SK-N-SH (cell line): ENCODE measurements at regions not wholly inside any gene's neighbourhood (a gene's known extent, or its start where the extent isn't known, plus 50 kb on each side); places are given as distances from the start of the nearest gene placed in this dataset.

ENCODE experiments used
- CTCF ChIA-PET: fragments of 300-600, 350-600 bp; formaldehyde crosslinking; extraction: SDS; loops from one replicate; lab custom pipeline; 2021; lab: Yijun Ruan, JAX
- POLR2A ChIA-PET: fragments of 350-600 bp; sonication (Branson Sonifier 250); formaldehyde crosslinking; extraction: SDS; loops from one replicate; lab custom pipeline; 2020; ENCODE audit warnings: antibody characterized with exemption, inconsistent platforms; lab: Yijun Ruan, JAX
- DNase-seq: peaks from one replicate; pipeline ENCODE4 v3.0.0; 2012
- H2AFZ ChIP-seq: fragments of 200-600 bp; sonication (generic); 2 replicates; pipeline ENCODE4 v1.8.1; 2016; ENCODE audit warnings: antibody characterized with exemption, mild to moderate bottlenecking, low read depth
- H3F3A ChIP-seq: fragments of 200-600 bp; sonication (generic); replicated peaks from 2 replicates; pipeline ENCODE3; 2016; ENCODE audit warnings: antibody characterized with exemption, mild to moderate bottlenecking; ENCODE audit not compliant: insufficient read depth
- H3K27ac ChIP-seq, 2 experiments: fragments of 200-500 bp in 1 of 2; fragments of 200-600 bp in 1 of 2; sonication (Bioruptor generic) in 1 of 2; sonication (generic), shearing (Covaris generic) in 1 of 2; 2 replicates each; pipeline versions ENCODE4 v1.5.1 to v1.6.1; 2014 to 2016; ENCODE audit warnings: low read depth in 2 of 2, inconsistent platforms in 1 of 2, low read length in 1 of 2, mild to moderate bottlenecking in 1 of 2, mixed read lengths in 1 of 2
- H3K27me3 ChIP-seq: fragments of 200-600 bp; sonication (generic), shearing (Covaris generic); 2 replicates; pipeline ENCODE4 v1.6.1; 2016; ENCODE audit warnings: mixed run types; ENCODE audit not compliant: insufficient read depth
- H3K36me3 ChIP-seq, 2 experiments: fragments of 200-500 bp in 1 of 2; fragments of 200-600 bp in 1 of 2; sonication (Bioruptor generic) in 1 of 2; sonication (generic) in 1 of 2; replicated peaks in 1 of 2; 2 replicates each; pipeline versions ENCODE3 to v1.5.1; 2014 to 2016; ENCODE audit warnings: low read length in 1 of 2, mild to moderate bottlenecking in 1 of 2; ENCODE audit not compliant: insufficient read depth in 2 of 2, control insufficient read depth in 1 of 2
- H3K4me1 ChIP-seq, 2 experiments: fragments of 200-500 bp in 1 of 2; fragments of 200-600 bp in 1 of 2; sonication (Bioruptor generic) in 1 of 2; sonication (generic), shearing (Covaris generic) in 1 of 2; 2 replicates each; pipeline versions ENCODE4 v1.5.1 to v1.6.1; 2014 to 2016; ENCODE audit warnings: low read depth in 1 of 2, low read length in 1 of 2, mixed run types in 1 of 2; ENCODE audit not compliant: insufficient read depth in 2 of 2, control insufficient read depth in 1 of 2
- H3K4me2 ChIP-seq: fragments of 200-600 bp; sonication (generic), shearing (Covaris generic); 2 replicates; pipeline ENCODE4 v1.6.1; 2017; ENCODE audit warnings: mixed run types
- H3K4me3 ChIP-seq, 2 experiments: fragments of 200-500 bp in 1 of 2; fragments of 200-600 bp in 1 of 2; sonication (Bioruptor generic) in 1 of 2; sonication (generic), shearing (Covaris generic) in 1 of 2; 2 replicates each; pipeline versions ENCODE4 v1.5.1 to v1.8.1; 2014 to 2016; ENCODE audit warnings: low read depth in 2 of 2, inconsistent platforms in 1 of 2, low read length in 1 of 2, mild to moderate bottlenecking in 1 of 2, mixed read lengths in 1 of 2, moderate library complexity in 1 of 2
- H3K79me2 ChIP-seq: fragments of 200-600 bp; sonication (generic); 2 replicates; pipeline ENCODE4 v1.8.1; 2017; ENCODE audit warnings: mild to moderate bottlenecking; ENCODE audit not compliant: insufficient read depth
- H3K9ac ChIP-seq: fragments of 200-600 bp; sonication (generic); 2 replicates; pipeline ENCODE4 v1.6.1; 2017; ENCODE audit warnings: mixed run types
- H3K9me2 ChIP-seq: fragments of 200-600 bp; sonication (generic); 2 replicates; pipeline ENCODE4 v1.6.1; 2017; ENCODE audit warnings: mixed run types
- H3K9me3 ChIP-seq: fragments of 200-600 bp; sonication (generic); 2 replicates; pipeline ENCODE4 v1.6.1; 2017; ENCODE audit warnings: mixed run types, mild to moderate bottlenecking, moderate library complexity
- H4K20me1 ChIP-seq: fragments of 200-600 bp; sonication (generic); 2 replicates; pipeline ENCODE4 v1.6.1; 2017; ENCODE audit warnings: mild to moderate bottlenecking, mixed run types; ENCODE audit not compliant: insufficient read depth
- EP300 ChIP-seq, 2 experiments: IDR thresholded peaks; 2 replicates each; pipeline versions ENCODE4 v1.4.0 to v1.6.1; 2012; ENCODE audit warnings: borderline replicate concordance in 1 of 2, low read depth in 1 of 2, low read length in 1 of 2
- EZH2phosphoT487 ChIP-seq: fragments of 200-600 bp; sonication (generic); IDR thresholded peaks from 2 replicates; pipeline ENCODE4 v1.6.1; 2017; ENCODE audit warnings: low read depth, mixed run types, mild to moderate bottlenecking, antibody characterized with exemption, moderate library complexity, borderline replicate concordance
- FOSL2 ChIP-seq: IDR thresholded peaks from 2 replicates; pipeline ENCODE4 v1.4.0; 2012; ENCODE audit warnings: low read depth, mild to moderate bottlenecking, moderate library complexity, borderline replicate concordance
- JUND ChIP-seq: IDR thresholded peaks from 2 replicates; pipeline ENCODE4 v1.4.0; 2012
- MEF2A ChIP-seq: IDR thresholded peaks from 2 replicates; pipeline ENCODE4 v1.4.0; 2012; ENCODE audit warnings: low read depth, borderline replicate concordance
- MXI1 ChIP-seq: IDR thresholded peaks from 2 replicates; pipeline ENCODE4 v1.6.1; 2012; ENCODE audit warnings: mild to moderate bottlenecking, low read depth, low read length, improper control_type of control experiment
- NFIC ChIP-seq: IDR thresholded peaks from 2 replicates; pipeline ENCODE4 v1.4.0; 2012; ENCODE audit warnings: borderline replicate concordance
- POLR2AphosphoS5 ChIP-seq: IDR thresholded peaks from 2 replicates; pipeline ENCODE4 v1.6.1; 2012; ENCODE audit warnings: low read depth, low read length
- RCOR1 ChIP-seq: fragments of 150-350 bp; IDR thresholded peaks from 2 replicates; pipeline ENCODE4 v1.6.1; 2017; ENCODE audit warnings: antibody characterized with exemption, low read length
- RXRA ChIP-seq: IDR thresholded peaks from 2 replicates; pipeline ENCODE4 v1.4.0; 2012; ENCODE audit warnings: low read depth, mild to moderate bottlenecking, borderline replicate concordance
- TAF1 ChIP-seq: IDR thresholded peaks from 2 replicates; pipeline ENCODE4 v1.6.1; 2012; ENCODE audit warnings: low read depth, mild to moderate bottlenecking, low read length, moderate library complexity, borderline replicate concordance
- TCF12 ChIP-seq: IDR thresholded peaks from 2 replicates; pipeline ENCODE4 v1.4.0; 2012
- TEAD4 ChIP-seq: IDR thresholded peaks from 2 replicates; pipeline ENCODE4 v1.4.0; 2012; ENCODE audit warnings: mild to moderate bottlenecking, borderline replicate concordance; ENCODE audit not compliant: insufficient read depth
- YY1 ChIP-seq: IDR thresholded peaks from 2 replicates; pipeline ENCODE4 v1.4.0; 2012; ENCODE audit warnings: low read depth, mild to moderate bottlenecking
- WGBS: methylation state at CpG from one replicate; pipeline ENCODE4 v1.1.6; 2017; ENCODE audit warnings: low lambda C conversion rate; 5-methylcytosine and 5-hydroxymethylcytosine counted together
- TF ChIP-seq, protein P1 (sequence below): IDR thresholded peaks from 2 replicates; pipeline ENCODE4 v1.4.0; 2012; ENCODE audit warnings: low read depth, borderline replicate concordance
- TF ChIP-seq, protein P2 (sequence below): IDR thresholded peaks from 2 replicates; pipeline ENCODE4 v1.4.0; 2012; ENCODE audit warnings: low read depth, borderline replicate concordance
- TF ChIP-seq, protein P3 (sequence below): IDR thresholded peaks from 2 replicates; pipeline ENCODE4; 2012
- TF ChIP-seq, protein P4 (sequence below): IDR thresholded peaks from 2 replicates; pipeline ENCODE4 v1.4.0; 2012; ENCODE audit warnings: low read depth

DNA sequence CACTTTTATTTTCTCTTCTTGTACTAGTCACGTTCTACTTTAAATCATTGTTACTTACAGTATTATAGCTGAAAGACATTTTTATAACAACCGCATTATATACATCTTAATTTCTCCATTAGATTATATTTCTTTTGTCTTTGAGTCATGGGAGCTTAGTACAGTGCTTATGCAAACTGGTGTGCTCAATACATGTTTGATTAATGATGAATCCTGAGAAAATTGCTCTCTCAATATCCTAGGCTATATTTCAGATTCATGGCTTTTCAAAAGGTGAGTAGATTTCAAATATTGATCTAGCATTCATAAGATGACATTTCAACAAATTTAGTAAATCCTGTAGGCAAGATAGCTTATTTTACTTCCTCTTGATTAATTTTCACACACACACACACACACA lies 102.2 kb upstream of the FST start:
- TF ChIP-seq RCOR1 = no peak
- TF ChIP-seq, all 33 proteins: peak for 0
- Histone ChIP-seq H3F3A (peaks cover 37% of the 10 kb centered on the region), H4K20me1 (no peaks in the 10 kb centered on the region), H3K36me3 (no peaks in the 10 kb centered on the region), H3K9me2 (no peaks in the 10 kb centered on the region), H3K27me3 (no peaks in the 10 kb centered on the region), H3K9ac (no peak overlapping the region; the same call in 1 of the 2 replicates), H3K4me2 (peak overlapping the region; percentile 34; the same call in 1 of the 2 replicates), H3K4me1 (peaks cover 0 to 23% of the 10 kb centered on the region in 2 experiments; a peak in 1 of 4 replicates), H2AFZ (no peak overlapping the region), H3K4me3 (no peak overlapping the region), H3K9me3 (no peaks in the 10 kb centered on the region), H3K27ac (peak overlapping the region in 1 of 2 experiments; percentile 95; a peak in 2 of 4 replicates), H3K79me2 (no peaks in the 10 kb centered on the region)
- no peak for DNase-seq
- WGBS = 43% methylated on average over 2 of the region's 2 CpGs
- ChIA-PET POLR2A (no interaction called here), CTCF (no interaction called here)

DNA sequence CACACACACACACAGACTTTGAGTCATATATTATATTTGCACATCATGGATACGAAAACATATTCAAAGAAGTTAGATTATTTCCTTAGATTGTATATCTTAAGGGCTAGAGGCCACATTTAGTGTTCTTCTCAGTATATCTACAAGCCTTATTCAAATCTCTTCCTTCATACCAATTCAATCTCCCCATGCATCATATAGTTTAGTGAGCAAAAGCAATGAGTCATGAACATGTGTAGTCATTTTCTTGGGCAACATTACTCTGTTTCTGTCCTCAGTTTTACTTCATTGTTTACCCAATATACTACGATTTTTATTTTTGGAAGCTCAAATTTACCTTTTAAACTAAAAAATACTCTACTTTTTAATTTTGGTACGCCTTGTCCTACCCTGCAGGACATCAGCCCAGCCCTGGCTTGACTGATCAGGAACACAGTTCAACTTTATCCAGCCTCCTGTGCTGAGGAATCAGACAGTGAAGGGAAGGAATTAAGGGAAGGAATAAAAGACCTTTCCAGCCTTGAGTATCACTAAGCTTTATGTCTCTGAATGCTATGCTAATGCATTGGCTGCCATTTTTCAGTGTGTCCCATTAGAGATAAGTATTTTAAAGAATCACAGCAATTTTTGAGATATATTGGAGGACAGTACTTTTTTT lies 101.7 kb upstream of the FST start:
- peak overlapping the region; percentile 68; the same call in 1 of the 2 replicates for H3K4me2 ChIP-seq
- peak overlapping the region; percentile 56 for H3K9ac ChIP-seq
- peak overlapping the region; percentile 69; the same call in 1 of the 2 replicates for H2AFZ ChIP-seq

More for the DNA sequence above, 101.7 kb upstream of the FST start:
- Histone ChIP-seq H3K9me2 (no peaks in the 10 kb centered on the region), H3K27ac (peak overlapping the region in 1 of 2 experiments; percentile 95; a peak in 2 of 4 replicates), H3K79me2 (no peaks in the 10 kb centered on the region), H3K4me3 (no peak overlapping the region), H3F3A (peaks cover 33% of the 10 kb centered on the region), H3K4me1 (peaks cover 0 to 20% of the 10 kb centered on the region in 2 experiments; a peak in 1 of 4 replicates), H3K36me3 (no peaks in the 10 kb centered on the region), H4K20me1 (no peaks in the 10 kb centered on the region), H3K27me3 (no peaks in the 10 kb centered on the region), H3K9me3 (no peaks in the 10 kb centered on the region)
- ChIA-PET CTCF (no interaction called here), POLR2A (no interaction called here)
- 15% methylated on average over 3 of the region's 3 CpGs for WGBS
- TF ChIP-seq EZH2phosphoT487 (no peak), FOSL2 (peak; percentile 93), TCF12 (peak; percentile 84), TEAD4 (peak; percentile 53; the same call in 1 of the 2 replicates), YY1 (0 out of 2 replicates have a peak, but pooled peaks have one; percentile 12), RCOR1 (no peak), POLR2AphosphoS5 (peak; percentile 58; the same call in 1 of the 2 replicates), NFIC (peak; percentile 81), JUND (peak; percentile 93), MXI1 (no peak), RXRA (no peak; the same call in 1 of the 2 replicates), MEF2A (no peak), TAF1 (no peak), EP300 (IDR thresholded peaks at IDR 0.05; ENCODE audit: borderline replicate concordance in 1 of 2, low read depth in 1 of 2, low read length in 1 of 2) (peak in 1 of 2 experiments; percentile 55; a peak in 1 of 4 replicates)
- TF ChIP-seq, protein P1, sequence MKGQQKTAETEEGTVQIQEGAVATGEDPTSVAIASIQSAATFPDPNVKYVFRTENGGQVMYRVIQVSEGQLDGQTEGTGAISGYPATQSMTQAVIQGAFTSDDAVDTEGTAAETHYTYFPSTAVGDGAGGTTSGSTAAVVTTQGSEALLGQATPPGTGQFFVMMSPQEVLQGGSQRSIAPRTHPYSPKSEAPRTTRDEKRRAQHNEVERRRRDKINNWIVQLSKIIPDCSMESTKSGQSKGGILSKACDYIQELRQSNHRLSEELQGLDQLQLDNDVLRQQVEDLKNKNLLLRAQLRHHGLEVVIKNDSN = no peak
- TF ChIP-seq, protein P2, sequence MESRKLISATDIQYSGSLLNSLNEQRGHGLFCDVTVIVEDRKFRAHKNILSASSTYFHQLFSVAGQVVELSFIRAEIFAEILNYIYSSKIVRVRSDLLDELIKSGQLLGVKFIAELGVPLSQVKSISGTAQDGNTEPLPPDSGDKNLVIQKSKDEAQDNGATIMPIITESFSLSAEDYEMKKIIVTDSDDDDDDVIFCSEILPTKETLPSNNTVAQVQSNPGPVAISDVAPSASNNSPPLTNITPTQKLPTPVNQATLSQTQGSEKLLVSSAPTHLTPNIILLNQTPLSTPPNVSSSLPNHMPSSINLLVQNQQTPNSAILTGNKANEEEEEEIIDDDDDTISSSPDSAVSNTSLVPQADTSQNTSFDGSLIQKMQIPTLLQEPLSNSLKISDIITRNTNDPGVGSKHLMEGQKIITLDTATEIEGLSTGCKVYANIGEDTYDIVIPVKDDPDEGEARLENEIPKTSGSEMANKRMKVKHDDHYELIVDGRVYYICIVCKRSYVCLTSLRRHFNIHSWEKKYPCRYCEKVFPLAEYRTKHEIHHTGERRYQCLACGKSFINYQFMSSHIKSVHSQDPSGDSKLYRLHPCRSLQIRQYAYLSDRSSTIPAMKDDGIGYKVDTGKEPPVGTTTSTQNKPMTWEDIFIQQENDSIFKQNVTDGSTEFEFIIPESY = no peak
- TF ChIP-seq, protein P3, sequence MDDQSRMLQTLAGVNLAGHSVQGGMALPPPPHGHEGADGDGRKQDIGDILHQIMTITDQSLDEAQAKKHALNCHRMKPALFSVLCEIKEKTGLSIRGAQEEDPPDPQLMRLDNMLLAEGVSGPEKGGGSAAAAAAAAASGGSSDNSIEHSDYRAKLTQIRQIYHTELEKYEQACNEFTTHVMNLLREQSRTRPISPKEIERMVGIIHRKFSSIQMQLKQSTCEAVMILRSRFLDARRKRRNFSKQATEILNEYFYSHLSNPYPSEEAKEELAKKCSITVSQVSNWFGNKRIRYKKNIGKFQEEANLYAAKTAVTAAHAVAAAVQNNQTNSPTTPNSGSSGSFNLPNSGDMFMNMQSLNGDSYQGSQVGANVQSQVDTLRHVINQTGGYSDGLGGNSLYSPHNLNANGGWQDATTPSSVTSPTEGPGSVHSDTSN = peak; percentile 95
- TF ChIP-seq, protein P4, sequence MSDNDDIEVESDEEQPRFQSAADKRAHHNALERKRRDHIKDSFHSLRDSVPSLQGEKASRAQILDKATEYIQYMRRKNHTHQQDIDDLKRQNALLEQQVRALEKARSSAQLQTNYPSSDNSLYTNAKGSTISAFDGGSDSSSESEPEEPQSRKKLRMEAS = peak; percentile 76; the same call in 1 of the 2 replicates
- DNase-seq = no peak
